ENCODE measurements at regions not wholly inside any gene's neighbourhood (a gene's known extent, or its start where the extent isn't known, plus 50 kb on each side); places are given as distances from the start of the nearest gene placed in this dataset.
"Not testable (repeated sequence)": the region's sequence is repeated elsewhere in the genome, so short reads cannot be mapped to it uniquely, and the experiment has no call there.

DNA sequence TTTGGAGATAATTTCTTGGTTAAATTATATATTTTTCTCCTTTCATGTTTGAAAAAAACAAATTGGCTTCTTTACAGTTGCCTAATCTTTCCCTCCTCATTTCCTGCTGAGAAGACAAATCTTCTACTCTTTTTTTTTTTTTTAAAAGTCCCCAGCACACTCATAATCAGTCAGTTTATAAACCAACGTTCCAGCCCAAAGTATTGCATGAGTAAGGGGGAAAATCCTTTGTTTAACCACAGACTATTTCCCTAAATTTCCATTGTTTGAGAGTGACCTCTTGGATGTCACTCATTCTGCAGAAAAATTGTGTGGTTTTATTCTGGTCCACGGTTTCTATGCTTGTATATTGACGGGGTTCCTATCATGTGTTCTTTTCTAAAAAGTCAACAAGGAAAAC is 55.1 kb upstream of the TLR4 start:
- DNase-seq, result no peak

DNA sequence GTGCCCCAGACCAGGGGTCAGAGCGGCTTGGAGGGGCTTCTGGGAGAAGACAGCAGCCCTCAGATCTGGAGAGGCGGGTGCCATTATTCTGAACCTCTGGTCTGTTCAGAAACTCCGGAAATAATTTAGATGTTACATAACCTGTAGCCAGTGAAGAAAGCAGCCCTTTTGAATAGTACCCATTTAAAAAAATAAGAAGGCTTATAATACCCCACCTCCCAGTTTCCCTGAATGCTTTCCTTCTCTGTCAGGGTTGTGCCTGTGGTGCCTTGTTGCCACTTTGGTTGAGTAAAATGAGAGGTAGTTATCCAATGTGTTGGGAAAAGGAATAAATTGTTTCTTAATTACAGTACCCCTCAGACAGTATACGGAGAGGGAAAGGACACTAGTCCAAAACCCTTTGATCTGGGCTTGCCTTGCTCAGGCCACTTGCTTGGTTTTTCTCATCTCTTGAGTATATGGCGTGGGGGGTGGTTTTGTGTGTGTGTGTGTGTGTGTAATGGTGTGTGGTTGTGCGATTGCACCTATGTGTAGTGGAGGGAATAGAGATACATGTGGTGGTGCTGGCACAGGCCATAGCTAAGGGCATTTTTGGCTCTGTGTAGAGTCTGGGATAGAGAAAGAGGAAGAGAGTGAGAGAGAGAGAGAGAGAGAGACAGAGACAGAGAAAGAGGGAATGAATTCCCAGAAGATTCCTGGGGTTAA is 59.1 kb upstream of the TLR4 start:
- no peak for DNase-seq

DNA sequence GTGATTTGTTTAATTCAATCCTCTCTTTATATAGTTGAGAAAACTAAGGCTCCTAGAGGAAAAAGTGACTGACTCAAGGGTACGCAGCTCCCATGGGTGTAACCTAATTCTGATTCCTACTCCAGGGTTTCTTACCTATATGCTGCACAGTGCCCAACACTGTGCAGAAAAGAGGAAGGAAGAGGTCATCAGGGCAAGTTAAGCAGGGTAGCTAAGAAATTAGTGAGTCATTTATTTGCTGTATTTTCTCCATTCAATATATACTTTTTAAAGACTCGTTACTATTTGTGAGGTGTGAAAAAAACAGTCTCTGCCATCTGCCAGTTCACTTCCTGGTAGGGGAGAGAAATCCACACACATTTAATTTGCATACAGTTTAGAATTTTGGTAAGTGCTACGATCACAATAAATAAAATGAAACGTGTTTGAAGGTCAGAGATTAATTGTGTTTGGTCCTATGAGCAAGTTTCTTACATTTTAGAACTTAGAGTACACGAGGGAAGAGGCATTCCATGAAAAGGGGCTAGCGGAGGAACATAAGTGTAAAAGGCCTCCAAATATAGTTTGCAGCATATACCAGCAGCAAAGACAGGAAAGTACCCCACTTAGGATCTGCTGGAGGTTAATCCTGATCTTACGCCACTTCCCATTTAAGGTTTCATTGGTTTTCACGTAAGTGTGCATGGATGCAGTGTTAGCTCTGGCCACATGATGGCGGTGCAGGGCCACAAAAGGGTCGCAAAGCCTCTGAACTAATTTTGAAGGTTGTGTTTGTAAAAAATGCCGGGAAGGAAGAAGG is 59.9 kb upstream of the TLR4 start:
- peak; percentile 48 for DNase-seq

DNA sequence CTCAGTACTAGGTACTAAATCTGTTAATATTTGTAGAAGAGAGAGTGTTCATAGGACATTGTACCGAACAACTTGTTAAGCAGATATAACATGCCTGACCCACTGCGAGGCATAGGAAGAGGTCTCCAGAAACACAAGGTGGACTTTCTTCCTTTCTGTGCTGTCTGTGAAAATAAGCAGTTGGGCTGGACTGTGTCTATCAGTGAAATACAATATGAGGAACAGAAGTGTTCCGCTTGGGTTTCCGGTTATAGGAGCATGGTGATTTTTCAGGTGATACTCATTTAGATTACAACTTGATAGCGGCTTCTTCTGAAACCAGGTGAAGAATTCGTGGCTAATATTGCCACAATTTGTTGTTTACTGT is 60.9 kb upstream of the TLR4 start:
- DNase-seq, result no peak

DNA sequence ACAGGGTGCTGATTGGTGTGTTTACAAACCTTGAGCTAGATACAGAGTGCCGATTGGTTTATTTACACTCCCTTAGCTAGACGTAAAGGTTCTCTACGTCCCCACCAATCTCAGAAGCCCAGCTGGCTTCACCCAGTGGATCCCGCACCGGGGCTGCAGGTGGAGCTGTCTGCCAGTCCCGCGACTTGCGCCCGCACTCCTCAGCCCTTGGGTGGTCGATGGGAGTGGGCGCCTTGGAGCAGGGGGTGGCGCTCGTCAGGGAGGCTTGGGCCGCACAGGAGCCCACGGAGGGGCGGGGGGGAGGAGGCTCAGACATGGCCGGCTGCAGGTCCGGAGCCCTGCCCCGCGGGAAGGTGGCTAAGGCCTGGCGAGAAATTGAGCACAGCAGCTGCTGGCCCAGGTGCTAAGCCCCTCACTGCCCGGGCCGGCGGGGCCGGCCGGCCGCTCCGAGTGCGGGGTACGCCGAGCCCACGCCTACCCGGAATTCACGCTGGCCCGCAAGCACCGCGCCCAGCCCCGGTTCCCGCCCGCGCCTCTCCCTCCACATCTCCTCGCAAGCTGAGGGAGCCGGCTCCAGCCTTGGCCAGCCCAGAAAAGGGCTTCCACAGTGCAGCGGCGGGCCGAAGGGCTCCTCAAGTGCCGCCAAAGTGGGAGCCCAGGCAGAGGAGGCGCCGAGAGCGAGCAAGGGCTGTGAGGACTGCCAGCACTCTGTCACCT is 61.5 kb upstream of the TLR4 start:
- DNase-seq, result not testable (repeated sequence)

DNA sequence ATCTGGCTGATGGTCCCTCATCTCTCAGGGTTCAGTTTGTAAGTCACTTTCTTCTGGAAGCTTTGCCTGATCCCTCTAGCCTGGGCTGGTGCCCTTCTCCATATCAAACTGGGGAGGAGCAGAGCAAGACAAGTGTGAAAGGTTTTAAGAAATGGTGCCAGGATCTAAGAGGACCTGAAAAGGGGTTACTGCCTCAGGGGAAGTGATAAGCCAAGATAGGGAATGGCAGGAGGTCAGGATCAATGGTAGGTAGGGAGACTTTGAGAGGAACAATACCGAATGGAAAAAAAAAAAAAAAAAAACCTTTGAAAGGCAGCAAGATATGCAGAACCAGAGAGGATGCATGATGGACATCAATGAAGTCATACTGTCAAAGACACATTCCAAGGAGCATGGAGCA is 67.5 kb upstream of the TLR4 start:
- DNase-seq, result no peak

DNA sequence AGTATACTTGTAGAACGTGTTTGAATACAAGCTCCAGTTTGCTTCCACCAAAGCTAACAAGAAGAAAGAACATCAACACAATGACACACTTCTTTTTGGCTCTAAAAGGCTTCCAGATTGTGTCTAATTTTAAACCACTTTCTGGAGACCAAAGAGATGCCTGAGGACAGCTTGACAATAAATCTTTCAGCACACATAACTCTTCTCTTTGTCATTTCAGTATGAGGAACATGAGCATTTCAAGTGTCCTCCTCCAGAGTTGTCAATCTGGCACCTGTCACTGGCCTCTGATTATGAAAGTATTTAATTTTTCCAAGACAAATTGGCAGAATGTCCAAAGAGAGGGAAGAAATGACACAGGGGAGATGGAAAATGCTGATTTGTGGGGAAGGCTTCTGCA is 79.0 kb upstream of the TLR4 start:
- DNase-seq, result no peak

DNA sequence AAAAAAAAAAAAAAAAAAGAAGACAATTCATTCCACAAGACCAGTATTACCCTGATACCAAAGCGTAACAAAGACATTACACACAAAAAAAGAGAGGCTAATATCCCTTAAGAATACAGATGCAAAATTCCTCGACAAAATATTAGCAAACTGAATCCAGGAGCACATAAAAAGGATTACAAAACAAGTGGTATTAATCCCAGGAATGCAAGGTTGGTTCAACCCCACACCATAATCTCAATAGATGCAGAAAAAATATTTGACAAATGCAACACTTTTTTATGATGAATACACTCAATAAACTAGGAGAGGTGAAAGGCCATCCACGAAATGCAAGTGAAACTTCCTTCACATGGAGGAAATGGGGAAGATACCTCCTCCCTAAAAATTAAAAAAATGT is 80.1 kb upstream of the TLR4 start:
- no peak for DNase-seq

DNA sequence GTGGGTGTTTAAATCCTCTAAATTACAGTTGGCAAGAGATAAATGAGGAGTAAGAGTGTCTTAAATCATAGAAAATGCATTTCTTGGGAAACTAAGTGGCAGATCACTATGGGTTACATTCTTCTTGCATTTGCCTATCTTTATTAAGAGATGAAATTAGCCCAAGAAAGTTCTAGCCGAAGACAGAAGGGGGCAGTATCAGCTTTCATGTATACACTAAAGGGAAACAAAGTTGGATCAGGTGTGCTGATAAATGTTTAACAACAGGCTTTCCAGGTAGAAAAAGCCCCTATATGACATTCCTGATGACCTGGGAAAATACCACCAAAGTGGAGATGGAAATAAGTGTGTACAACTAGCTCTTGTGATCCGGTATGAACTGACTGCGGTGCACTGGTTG is 81.9 kb upstream of the TLR4 start:
- no peak for DNase-seq

DNA sequence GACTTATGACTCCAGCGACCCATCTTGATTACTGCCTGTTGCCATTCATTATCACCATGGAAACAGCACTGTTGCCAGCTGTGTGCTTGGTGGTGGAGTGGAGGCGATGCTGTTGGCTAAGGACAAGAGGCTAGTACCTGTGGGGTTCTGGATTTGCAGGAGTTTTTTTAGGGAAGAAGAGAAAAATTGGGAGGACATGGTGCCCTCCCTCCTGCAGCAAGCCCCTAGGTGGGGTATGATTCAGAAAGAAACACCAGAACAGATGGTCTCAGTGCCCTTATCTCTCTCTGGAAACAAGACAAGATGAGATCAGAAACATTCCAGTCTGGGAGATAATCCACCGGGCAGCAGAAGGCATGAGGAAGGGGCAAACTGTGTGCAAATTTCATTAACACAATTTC is 87.8 kb upstream of the TLR4 start:
- DNase-seq, result no peak

DNA sequence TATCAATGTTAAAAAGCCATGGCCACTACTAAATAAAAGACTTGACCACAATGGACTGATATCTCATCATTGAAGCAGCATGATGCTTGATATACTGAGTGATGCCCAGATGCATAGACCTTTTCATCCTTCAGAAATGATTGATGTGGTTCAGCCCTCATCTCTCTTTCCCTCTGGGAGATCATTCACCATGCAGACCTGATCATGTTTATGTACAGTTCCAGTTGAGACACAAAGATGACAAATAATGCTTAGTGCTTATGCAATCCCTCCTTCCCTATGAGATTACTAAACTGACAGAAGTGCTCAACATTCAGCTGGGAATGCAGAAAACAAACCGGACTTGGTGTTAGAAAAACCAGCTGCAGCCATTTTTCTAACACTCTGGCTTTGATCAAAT is 91.9 kb upstream of the TLR4 start:
- DNase-seq, result no peak

DNA sequence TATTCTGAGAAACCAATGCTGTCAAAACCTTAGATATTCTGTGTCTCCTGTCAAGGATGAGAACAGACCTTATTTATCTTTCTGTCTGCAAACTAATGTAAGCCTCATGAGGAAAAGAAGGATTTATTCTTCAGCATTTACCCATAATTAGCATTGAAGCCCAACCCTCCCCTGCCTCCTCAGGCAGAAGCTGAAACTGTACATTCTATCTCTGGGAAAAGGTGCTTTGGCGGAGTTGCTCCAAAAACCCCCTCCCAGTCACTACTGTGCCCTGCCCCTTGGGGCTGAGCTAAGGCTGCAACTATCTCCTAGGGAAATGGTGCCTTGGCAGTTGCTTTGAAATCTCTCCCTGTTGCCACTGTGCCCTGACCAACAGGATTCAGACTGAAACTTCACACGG is 106.2 kb upstream of the TLR4 start:
- no peak for DNase-seq

DNA sequence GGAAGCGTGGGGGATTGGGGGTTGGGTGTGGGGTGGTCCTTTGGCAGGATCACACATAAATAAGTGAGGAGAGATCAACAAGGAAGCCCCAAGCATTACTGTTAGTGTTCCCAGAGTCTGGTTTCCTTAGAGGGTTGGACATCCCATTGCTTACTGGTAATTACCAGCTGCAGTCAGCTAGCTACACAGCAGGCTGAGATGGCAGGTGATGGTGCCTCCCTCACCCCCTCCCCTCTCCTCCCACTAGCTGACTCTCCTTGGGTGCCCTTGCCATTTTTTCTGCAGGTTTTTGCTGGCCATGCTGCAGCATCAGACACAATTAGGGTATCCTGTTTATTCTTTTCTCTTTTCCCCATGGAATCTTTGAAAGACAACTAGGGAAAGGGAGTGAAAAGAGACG is 107.5 kb upstream of the TLR4 start:
- DNase-seq, result no peak

DNA sequence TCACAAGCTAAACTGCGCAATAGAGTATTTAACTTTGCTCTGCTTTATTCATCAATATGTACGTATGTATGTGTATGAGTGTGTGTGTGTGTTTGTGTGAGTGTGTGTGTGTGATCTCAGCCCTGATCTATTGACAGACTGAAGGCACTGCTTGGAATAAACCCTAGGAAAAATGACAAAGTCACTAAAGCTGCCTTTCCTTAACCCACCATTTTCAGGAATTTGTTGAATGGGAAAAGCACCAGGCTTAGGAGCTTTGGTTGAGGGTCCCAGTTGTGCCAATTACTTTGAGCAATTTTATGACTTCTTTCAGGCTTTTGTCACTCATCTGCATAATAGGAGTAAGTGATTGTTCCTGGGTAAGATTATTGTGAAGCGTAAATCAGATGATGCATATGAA is 108.6 kb upstream of the TLR4 start:
- DNase-seq, result no peak

DNA sequence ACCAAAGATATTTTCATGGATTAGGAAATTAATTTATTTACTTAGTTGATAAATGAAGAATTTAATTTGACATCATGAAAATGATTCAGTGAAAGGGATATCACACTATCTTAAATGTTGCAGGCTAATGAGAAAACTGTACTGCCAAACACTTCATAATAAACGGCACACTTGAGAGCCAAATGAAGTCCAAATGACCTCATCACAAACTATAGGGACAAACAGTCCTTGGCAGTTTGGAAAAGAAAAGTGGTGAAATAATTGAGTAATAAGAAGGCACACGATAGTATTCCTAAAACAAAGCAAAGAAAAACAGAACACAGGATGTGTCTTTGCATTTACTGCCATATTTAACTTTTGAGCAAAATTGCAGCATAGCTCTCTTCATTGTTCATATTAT is 116.9 kb upstream of the TLR4 start:
- no peak for DNase-seq

DNA sequence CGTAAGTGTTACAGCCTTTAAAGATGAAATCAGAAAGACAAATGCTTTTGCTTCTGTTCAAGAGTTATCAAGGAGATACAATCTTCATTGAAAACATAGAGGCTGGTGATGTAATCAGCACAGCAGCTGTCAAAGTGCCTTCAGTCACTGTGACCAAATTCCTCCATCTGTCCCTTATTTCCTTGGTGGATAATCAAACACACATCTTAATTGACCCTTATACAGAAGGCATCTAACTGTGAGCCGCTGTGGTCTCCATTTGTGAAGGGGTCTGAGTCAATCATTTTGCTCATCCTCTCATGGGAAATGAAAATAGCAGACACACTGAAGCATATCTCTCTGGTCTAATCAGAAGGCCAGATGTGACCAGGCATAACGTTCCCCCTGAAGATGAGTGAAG is 130.1 kb upstream of the TLR4 start:
- no peak for DNase-seq

DNA sequence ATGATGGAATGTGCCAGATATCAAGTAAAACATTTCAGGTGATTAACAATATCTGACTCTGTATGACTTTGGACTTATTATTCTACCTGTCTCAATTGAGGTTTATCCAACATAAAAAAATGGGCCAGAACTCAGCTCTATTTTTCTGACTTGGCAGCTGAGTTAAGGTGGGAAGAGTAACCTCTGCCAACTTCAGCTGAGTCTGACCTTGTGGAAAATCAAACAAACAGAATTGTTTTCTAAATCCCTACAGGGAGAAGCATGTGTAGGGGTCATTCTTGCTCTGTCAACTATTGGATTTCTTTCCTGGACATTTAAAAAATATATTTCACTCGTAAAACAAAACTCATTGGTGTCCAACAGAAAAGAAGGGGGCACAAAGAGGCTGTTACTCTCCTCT is 139.4 kb upstream of the TLR4 start:
- DNase-seq, result no peak

DNA sequence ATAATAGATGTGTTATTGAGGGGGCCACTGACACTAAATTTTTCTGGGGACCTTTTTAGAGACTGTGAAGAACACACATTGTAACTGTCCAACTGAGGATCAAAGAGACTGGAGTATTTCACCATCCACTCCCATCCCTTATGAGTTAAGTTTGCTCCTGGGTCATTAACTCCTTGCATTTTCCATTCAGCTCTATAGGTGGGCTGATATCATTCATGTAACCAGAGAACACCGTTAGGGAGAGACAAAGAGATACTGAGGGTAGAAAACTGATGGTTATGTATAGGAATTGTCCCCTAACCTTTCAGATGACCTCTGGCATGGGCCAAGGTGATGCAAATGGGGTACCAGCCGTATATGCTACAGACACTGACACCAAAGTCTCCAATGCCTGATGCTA is 142.4 kb upstream of the TLR4 start:
- no peak for DNase-seq

DNA sequence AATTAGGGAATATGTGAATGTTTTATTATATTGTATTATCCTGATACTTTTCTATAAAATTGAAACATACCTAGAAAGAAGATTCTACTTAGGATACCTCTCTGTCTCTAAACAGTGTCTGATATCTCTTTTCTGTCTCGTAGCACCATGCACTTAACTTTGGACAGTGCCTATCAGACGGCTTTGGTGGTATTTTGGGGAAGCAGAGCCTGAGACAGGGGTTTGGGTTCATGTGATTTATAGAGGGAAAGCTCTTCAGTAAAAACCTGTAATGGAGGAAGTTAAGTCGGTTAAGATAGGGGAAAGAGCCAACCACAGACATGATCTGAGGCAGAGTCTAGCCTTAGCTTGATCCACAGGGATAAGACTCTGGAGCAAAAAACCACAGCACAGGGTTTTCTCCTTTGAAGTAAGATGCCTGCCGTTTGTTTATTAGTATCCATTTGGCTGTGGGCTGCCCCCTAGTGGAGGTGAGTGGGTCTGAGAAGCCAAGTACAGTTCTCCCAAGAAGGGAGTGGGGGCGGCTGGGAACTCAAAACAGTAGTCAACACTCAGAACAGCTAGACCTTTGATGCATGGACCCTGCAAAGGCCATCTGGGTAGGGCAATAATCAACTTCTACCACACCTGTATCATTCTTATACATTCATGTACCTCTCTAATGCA is 141.2 kb upstream of the ASTN2 start:
- DNase-seq, result peak; percentile 14

DNA sequence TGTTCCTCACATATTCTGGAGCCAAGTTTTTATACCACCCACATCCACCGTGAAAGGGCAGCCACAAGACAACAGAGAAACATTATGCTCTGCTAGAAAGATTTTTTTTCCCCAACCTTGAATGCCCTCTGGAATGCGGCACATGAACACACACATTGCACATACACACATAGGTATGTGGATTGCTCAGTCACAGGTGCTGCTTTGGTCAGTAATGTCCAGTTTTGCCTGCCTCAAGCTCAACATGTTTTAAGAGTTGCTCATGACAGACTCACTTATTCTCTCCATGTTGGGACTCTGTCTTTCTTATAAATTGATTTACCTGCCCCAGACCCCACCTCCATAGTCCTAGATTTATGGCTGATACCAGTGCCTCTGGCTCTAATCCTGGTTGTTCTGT is 138.0 kb upstream of the ASTN2 start:
- no peak for DNase-seq

DNA sequence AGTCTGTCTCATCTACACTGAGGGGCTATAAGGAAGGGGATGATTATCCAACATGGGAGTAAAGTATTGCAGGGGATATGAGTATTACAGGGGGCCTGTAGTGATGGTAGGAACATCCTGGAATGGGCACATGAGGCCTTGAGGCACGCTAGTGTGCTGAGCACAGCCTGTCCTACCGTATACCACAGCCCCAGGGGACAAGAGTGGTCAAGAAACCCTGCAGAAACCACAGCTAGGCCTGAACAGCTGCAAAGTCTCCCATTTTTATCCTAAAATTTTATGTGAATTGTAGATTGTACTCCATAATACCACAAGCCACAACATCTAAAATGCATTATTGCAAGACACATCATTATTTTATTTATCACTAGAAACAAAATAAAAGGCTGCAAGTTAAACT is 136.3 kb upstream of the ASTN2 start:
- no peak for DNase-seq

DNA sequence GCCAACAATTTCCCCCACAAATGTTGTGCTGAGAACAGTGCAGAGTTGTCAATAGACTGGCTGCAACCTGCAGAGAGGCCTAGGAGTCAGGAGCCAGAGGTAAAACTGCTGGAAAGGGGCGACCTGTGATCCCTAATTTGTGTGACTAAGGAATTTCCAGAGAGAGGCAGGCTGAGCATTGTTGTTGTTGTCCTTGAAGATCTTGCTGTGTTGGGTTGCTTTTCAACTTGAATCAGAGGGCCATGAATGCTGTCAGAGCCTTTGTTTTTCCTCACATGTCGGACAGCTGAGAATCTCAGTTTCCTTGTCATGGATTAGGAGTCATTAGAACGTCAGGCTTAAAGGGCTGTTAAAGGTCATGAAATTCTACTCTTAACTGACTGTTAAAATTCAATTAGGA is 134.6 kb upstream of the ASTN2 start:
- DNase-seq, result no peak

DNA sequence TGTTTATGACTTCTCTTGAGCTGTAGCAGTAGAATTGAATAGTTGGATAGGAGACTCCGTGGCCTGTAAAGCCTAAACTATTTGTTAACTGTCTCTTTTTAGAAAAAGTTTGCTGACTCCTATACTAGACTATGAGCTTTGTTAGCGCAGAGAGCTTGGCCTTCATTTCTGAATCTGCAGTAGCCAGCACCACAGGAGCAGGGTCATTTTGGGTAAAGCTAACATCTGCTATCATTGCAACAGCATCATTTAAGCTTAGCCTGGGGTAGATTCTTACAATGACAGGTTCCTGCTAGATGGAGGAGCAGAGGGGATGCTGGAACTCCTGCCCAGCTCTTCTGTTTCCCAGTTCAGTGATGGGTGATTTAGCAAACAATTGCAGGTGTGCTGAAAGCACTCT is 133.7 kb upstream of the ASTN2 start:
- DNase-seq, result no peak

DNA sequence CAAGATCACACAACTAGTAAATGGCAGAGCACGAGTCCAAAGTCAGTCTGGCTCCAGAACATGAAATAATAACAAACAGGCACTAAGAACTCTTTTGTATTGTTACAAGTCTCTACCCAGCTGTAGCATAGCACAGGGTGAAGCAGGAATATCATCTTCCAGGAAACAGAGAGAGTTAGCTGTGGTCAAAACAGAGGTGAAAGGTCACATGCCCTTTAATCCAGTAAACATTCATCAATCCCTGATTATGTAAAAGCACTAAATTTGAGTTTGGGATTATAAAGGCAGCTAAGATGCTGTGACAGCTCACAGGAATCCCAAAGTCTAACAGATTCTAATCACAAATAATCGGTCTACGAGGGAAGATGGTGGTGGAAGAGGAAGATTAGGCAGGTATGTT is 133.0 kb upstream of the ASTN2 start:
- DNase-seq, result no peak
